ENCODE measurements at regions not wholly inside any gene's neighbourhood (a gene's known extent, or its start where the extent isn't known, plus 50 kb on each side); places are given as distances from the start of the nearest gene placed in this dataset.

GRCh38 chrX:44035571-44035970 lies 62.4 kb upstream of the NDP start:
- DNase-seq = no peak
- Histone ChIP-seq H3K4me2 (ENCODE audit: insufficient read depth, low read length) (no peak overlapping the region), H3K79me2 (ENCODE audit: insufficient read depth, low read length) (no peaks in the 10 kb centered on the region), H4K20me1 (ENCODE audit: insufficient read depth, low read length) (no peaks in the 10 kb centered on the region), H2AFZ (ENCODE audit: low read depth, low read length) (no peak overlapping the region), H3K36me3 (ENCODE audit: insufficient read depth, low read length) (no peaks in the 10 kb centered on the region), H3K4me1 (ENCODE audit: insufficient read depth, low read length) (no peaks in the 10 kb centered on the region), H3K27ac (ENCODE audit: low read length) (no peak overlapping the region), H3K4me3 (ENCODE audit: low read depth in 1 of 2, low read length in 2 of 2) (no peak overlapping the region), H3K9me3 (ENCODE audit: insufficient read depth, low read length, severe bottlenecking) (no peaks in the 10 kb centered on the region), H3K9ac (ENCODE audit: low read depth, low read length) (no peak overlapping the region), H3K27me3 (ENCODE audit: insufficient read depth, low read length, poor library complexity) (no peaks in the 10 kb centered on the region)
- ATAC-seq (ENCODE audit: insufficient read depth, low read depth) = no peak
- no peak for TF ChIP-seq EZH2 (IDR thresholded peaks at IDR 0.05; ENCODE audit: borderline replicate concordance, low read depth, low read length, severe bottlenecking)
- no peak for TF ChIP-seq CTCF (IDR thresholded peaks at IDR 0.05; ENCODE audit: borderline replicate concordance, extremely low read depth, low read length, poor library complexity, severe bottlenecking)

GRCh38 chrX:44032479-44032878 lies 59.3 kb upstream of the NDP start:
- no peaks in the 10 kb centered on the region for H3K9me3 ChIP-seq (ENCODE audit: insufficient read depth, low read length, severe bottlenecking)
- DNase-seq (no peak), ATAC-seq (ENCODE audit: insufficient read depth, low read depth) (no peak)
- H2AFZ ChIP-seq (ENCODE audit: low read depth, low read length) = no peak overlapping the region
- no peak overlapping the region for H3K27ac ChIP-seq (ENCODE audit: low read length)
- H3K36me3 ChIP-seq (ENCODE audit: insufficient read depth, low read length) = no peaks in the 10 kb centered on the region
- H3K4me1 ChIP-seq (ENCODE audit: insufficient read depth, low read length) = no peaks in the 10 kb centered on the region
- no peak for TF ChIP-seq EZH2 (IDR thresholded peaks at IDR 0.05; ENCODE audit: borderline replicate concordance, low read depth, low read length, severe bottlenecking)
- no peaks in the 10 kb centered on the region for H3K79me2 ChIP-seq (ENCODE audit: insufficient read depth, low read length)
- no peaks in the 10 kb centered on the region for H4K20me1 ChIP-seq (ENCODE audit: insufficient read depth, low read length)
- no peak overlapping the region for H3K4me2 ChIP-seq (ENCODE audit: insufficient read depth, low read length)
- no peak overlapping the region for H3K9ac ChIP-seq (ENCODE audit: low read depth, low read length)
- no peak overlapping the region for H3K4me3 ChIP-seq (ENCODE audit: low read depth in 1 of 2, low read length in 2 of 2)
- H3K27me3 ChIP-seq (ENCODE audit: insufficient read depth, low read length, poor library complexity) = no peaks in the 10 kb centered on the region

- Histone ChIP-seq H3K36me3 (ENCODE audit: insufficient read depth, low read length) (no peaks in the 10 kb centered on the region), H3K4me1 (ENCODE audit: insufficient read depth, low read length) (no peaks in the 10 kb centered on the region), H3K9me3 (ENCODE audit: insufficient read depth, low read length, severe bottlenecking) (no peaks in the 10 kb centered on the region), H3K27me3 (ENCODE audit: insufficient read depth, low read length, poor library complexity) (no peaks in the 10 kb centered on the region), H3K4me2 (ENCODE audit: insufficient read depth, low read length) (no peak overlapping the region), H2AFZ (ENCODE audit: low read depth, low read length) (no peak overlapping the region), H3K4me3 (ENCODE audit: low read depth in 1 of 2, low read length in 2 of 2) (no peak overlapping the region), H3K79me2 (ENCODE audit: insufficient read depth, low read length) (no peaks in the 10 kb centered on the region), H4K20me1 (ENCODE audit: insufficient read depth, low read length) (no peaks in the 10 kb centered on the region), H3K9ac (ENCODE audit: low read depth, low read length) (no peak overlapping the region), H3K27ac (ENCODE audit: low read length) (no peak overlapping the region)
- DNase-seq (no peak), ATAC-seq (ENCODE audit: insufficient read depth, low read depth) (no peak)
- TF ChIP-seq CTCF (IDR thresholded peaks at IDR 0.05; ENCODE audit: borderline replicate concordance, extremely low read depth, low read length, poor library complexity, severe bottlenecking) = no peak
- TF ChIP-seq EZH2 (IDR thresholded peaks at IDR 0.05; ENCODE audit: borderline replicate concordance, low read depth, low read length, severe bottlenecking) = no peak
Observed at GRCh38 chrX:44025555-44025954, 52.4 kb upstream of the NDP start.
